ENCODE measurements at regions not wholly inside any gene's neighbourhood (a gene's known extent, or its start where the extent isn't known, plus 50 kb on each side); places are given as distances from the start of the nearest gene placed in this dataset.

GRCh38 chr7:138258197-138258559, 181.9 kb downstream of the AKR1D1 start:
- DNase-seq: no peak

DNA sequence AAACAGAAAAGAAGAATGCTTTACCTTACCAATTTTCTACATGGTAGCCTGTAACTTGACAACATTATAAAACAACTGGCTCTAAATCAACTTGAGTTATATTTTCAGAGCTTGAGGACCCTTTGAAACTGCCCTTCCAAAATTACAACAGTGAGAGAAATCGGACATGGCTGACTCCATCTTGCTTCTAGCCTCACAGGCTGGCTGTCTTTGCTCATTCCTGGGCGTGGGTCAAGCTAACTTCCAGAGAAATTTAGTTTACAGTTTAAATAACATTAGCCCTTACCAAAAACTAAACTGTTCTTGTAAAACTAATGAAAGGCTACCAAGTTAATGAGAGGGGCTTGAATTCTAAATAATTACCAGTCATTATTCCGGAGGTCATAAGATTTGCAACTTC, 183.4 kb downstream of the AKR1D1 start:
- DNase-seq: no peak

DNA sequence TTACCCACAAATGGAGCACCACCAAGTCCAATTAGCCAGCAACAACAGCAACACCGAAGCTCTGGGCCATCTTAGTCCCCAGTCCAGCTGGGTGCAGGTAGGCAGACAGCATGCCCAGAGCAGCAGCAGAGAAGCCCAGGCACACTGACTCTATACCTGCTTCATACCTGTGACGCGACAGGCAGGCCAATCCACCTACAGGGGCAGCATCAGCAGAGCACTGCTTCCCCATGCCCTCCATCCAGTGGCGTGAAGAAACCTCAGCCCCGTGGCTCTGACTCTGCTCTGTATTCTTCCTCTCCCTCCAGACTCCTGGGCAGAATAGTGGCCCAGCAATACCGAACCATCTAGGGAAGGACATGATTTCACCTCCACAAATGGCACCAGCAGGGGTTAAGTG, 191.7 kb downstream of the AKR1D1 start:
- DNase-seq: no peak

DNA sequence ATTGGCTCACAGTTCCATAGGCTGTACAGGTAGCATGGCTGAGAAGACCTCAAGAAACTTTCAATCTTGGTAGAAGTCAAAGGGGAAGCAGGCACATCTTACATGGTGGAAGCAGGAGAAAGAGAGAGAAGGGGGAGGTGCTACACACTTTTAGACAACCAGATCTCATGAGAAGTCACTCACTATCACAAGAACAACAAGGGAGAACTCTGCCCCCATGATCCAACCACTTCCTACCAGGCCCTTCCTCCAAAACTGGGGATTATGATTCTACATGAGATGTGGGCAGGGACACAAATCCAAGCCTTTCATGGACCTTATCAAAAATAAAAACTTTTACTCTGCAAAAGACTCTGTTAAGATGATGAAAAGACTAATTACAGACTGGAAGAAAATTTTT, 183.2 kb upstream of the TRIM24 start:
- no peak for DNase-seq

GRCh38 chr7:138278601-138279000, 181.5 kb upstream of the TRIM24 start:
- peak; percentile 26 for DNase-seq

- no peak for DNase-seq
These were observed 177.1 kb upstream of the TRIM24 start for GRCh38 chr7:138282997-138283396.

DNA sequence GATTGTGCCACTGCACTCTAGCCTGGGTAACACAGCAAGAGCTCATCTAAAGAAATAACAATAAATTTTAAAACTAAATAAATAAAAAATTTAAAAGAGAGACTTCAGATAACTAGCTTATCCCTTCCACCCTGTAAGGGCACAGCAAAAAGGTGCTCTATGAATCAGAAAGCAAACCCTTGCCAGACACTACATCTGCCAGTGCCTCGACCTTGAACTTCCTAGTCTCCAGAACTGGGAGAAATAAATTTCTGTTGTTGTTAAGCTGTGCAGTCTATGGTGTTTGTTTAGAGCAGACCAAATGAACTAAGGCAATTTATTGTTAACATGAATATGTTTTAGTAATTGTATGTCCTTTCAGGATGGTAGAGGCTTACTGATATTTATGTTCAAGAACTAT, 174.9 kb upstream of the TRIM24 start:
- no peak for DNase-seq

DNA sequence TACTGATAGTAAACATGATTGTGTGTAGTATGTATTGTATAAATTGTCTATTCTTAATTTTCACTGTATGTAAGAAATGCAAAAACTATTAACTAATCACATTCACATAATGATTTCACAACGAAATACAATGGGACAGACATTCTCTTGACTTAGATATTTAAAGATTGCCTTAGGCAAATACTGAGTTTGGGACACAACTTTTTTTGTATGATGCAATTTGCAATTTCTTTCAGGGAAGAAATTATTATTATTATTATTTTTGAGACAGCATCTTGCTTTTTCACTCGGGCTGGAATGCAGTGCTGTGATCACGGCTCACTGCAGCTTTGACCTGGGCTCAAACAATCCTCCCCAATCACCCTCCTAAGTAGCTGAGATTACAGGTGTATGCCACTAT, 173.2 kb upstream of the TRIM24 start:
- no peak for DNase-seq

- no peak for DNase-seq
These were observed 172.5 kb upstream of the TRIM24 start for GRCh38 chr7:138287549-138287948.

DNA sequence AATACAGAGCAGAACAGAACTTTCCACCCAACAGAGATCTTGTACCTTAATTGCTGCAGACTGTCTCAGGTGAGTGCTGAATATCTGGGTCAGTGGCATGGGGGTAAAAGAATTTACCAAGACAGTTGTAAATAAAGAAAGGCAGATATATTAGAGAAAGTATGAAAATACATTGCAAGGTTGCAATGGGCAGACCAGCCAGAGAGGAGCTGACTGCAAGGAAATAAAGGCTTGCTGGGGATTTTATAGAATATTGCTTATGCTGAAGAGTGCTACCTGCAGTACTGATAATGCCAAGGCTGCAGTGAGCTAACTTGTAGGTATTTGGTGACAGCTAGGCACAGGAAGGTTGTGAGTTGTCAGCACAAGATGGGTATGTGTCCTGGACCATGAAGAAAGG, 171.0 kb upstream of the TRIM24 start:
- DNase-seq: no peak

GRCh38 chr7:138289864-138290263, 170.2 kb upstream of the TRIM24 start:
- DNase-seq: no peak

DNA sequence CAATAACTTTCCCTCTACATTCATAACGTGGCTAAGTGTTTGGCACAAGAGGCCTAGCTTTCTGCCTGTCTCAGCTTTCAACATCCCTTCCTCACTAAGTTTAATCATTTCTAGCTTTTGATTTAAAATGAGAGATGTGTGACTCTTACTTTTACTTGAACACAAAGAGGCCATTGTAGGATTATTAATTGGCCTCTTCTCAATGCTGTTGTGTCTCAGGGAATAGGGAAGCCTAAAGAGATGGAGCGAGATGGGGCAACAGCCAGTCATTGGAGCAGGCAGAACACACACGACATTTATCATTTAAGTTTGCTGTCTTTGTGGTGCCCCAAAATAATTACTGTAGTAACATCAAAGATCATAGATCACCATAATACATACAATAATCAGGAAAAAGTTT, 167.1 kb upstream of the TRIM24 start:
- DNase-seq: no peak

DNA sequence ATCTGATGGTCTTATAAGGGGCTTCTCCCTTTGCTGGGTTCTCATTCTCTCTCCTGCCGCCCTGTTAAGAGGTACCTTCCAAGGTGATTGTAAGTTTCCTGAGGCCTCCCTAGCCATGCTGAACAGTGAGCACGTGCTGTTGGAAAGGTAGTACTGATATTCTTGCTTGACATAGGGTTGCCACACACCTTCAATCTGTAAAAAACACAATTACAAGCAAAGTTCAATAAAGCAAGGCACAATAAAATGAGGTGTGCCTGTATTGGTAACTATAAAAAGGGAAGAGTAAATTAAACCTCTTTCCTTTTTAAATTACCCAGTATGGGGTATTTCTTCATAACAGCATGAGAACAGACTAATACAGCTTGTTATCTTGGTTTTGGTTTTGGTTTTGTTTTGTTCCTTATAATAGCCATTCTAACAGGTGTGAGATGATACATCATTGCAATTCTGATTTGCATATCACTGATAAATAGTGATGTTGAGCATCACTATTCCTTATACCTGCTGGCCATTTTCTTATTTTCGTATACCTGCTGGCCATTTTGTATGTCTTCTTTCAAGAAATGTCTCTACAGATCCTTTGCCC, 164.9 kb upstream of the TRIM24 start:
- no peak for DNase-seq

DNA sequence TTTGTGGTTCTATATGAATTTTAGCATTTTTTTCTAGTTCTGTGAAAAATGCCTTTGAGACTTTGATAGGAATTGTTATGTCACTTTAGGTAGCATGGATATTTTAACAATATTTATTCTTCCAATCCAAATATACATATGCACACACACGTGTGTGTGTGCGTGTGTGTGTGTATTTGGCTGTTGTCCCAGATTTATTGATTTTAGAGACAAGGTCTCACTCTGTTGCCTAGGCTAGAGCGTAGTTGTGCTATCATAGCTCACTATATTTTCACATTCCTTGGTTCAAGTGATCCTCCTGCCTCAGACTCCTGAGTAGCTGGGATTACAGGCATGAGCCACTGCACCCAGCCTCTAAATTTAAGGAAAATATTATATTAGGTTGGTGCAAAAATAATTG, 162.5 kb upstream of the TRIM24 start:
- no peak for DNase-seq

- DNase-seq: no peak
These were observed 161.0 kb upstream of the TRIM24 start for GRCh38 chr7:138299066-138299465.

- peak; percentile 74 for DNase-seq
These were observed 156.6 kb upstream of the TRIM24 start for GRCh38 chr7:138303230-138304070.

DNA sequence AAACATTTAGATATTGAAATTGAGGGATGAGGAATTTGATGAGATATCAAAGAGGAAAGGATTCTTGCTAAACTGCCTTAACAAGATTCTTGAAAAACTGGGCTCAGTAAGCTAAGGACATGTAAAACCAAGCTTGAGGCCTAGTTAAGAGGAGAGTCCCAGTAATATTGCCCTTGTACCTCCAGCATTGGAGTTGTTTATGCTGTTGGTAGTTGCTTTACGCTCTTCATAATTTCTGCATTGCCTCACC, 156.1 kb upstream of the TRIM24 start:
- no peak for DNase-seq

DNA sequence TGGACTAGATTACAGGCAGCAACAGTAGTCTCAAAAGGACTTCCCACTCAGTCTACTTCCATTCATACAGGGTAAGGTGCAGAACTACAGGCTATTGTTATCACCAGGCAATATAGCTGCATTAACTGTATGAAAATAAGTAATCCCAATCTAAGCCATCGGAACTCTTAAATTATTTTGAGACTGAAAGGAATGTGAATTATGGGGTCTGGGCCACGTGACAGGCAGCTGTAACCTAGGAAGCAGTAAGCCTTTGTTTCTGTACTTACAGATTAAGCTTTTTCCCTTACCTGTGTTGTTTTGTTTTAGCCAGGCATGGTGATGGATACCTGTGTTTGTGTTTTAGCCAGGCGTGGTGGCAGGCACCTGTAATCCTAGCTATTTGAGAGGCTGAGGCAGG, 152.4 kb upstream of the TRIM24 start:
- DNase-seq: no peak

GRCh38 chr7:138308136-138308535, 151.9 kb upstream of the TRIM24 start:
- no peak for DNase-seq

DNA sequence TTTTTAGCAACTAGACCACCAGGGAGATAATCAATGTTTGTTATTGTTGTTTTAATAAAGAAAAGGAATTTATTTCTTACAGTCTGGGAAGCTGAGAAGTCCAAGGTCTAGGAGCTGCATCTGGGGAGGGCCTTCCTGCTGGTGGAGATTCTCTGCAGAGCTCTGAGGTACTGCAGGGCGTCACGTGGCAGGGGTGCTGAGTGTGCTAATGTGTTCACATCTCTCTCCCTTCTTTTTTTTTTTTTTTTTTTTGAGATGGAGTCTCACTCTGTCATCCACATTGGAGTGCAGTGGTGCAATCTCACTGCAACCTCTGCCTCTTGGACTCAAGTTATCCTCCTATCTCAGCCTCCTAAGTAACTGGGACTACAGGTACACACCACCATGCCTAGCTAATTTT, 150.9 kb upstream of the TRIM24 start:
- no peak for DNase-seq

GRCh38 chr7:138313829-138314178, 146.3 kb upstream of the TRIM24 start:
- no peak for DNase-seq

- DNase-seq: peak; percentile 79
These were observed 143.5 kb upstream of the TRIM24 start for GRCh38 chr7:138316421-138317043.

DNA sequence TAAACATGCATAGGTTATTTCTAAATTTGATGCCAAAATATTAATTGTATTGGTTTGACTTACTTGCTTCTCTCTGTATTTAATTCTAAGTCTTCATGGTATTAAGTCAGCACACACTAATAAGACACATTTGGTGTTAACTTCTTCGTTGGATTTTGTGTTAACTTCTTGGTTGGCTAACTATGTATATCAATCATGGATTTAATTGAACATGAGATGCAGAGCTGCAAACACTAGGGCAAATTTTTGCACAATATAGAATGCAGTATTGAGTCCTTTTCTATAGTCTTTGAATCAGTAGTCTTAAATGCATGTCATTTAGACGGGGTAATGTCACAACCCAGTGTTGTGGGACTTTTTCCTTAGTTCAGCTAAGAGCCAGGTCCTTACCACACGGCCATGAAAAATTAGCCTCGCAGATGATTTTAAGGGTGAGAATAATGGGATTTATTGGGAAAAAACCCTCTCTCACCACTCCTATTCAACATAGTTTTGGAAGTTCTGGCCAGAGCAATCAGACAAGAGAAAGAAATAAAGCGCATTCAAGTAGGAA, 142.9 kb upstream of the TRIM24 start:
- DNase-seq: no peak

DNA sequence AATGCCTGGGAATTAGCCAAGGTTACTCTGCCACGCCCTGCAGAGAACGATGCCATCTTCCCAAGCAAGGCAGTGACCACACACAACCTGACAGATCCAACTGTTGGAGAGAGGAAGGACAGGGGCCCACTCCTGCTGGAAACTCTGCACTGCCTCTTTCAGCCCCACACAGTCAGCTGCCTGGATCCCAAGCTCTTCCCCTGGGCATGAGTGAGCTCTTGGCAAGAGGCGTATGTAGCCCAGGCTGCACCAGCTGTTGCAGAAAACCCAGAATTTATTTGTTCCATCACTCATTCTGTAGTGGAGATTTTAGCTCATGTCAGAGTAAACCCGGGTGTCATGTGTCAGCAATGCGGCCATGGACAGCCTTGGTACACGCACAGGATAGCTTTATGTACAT, 135.1 kb upstream of the TRIM24 start:
- peak; percentile 34 for DNase-seq

DNA sequence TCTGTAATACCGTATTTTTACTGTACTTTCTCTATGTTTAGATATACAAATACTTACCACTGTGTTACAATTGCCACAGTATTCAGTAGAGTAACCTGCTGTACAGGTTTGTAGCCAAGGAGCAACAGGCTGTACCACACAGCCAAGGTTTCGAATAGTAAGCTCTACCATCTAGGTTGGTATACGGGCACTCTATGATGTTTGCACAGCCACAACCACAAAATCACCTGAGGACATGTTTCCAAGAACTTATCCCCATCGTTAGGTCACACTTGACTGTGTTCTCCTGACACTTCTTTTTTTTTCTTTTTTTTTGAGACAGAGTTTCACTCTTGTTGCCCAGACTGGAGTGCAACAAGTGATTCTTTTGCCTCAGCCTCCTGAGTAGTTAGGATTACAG, 134.6 kb upstream of the TRIM24 start:
- DNase-seq: peak; percentile 37

All from DMS53 (cell line).